Right atrium auricular region (tissue), 2 donors: ENCODE measurements at regions not wholly inside any gene's neighbourhood (a gene's known extent, or its start where the extent isn't known, plus 50 kb on each side); places are given as distances from the start of the nearest gene placed in this dataset.

Source experiments
- DNase-seq: peaks from one replicate; pipeline ENCODE4 v3.0.0-alpha.2; 2019; ENCODE audit warnings: low spot score
- H3K27ac ChIP-seq, 2 donors: fragments of 200-600 bp; sonication (generic); 1 replicate in 1 of 2; 2 replicates in 1 of 2; pipeline ENCODE4 v1.5.1; 2016 to 2019
- H3K27me3 ChIP-seq, 2 donors: fragments of 200-600 bp; sonication (generic); one replicate each; pipeline versions ENCODE4 v1.5.1 to v1.6.0; 2017 to 2019
- H3K36me3 ChIP-seq: fragments of 200-600 bp; sonication (generic); one replicate; pipeline ENCODE4 v1.5.1; 2016
- H3K4me1 ChIP-seq, 2 donors: fragments of 200-600 bp; sonication (generic); one replicate each; pipeline versions ENCODE4 v1.5.1 to v1.6.0; 2017 to 2019
- H3K4me3 ChIP-seq, 2 donors: fragments of 200-600 bp; sonication (generic); 1 replicate in 1 of 2; 2 replicates in 1 of 2; pipeline ENCODE4 v1.5.1; 2017 to 2019; ENCODE audit warnings: mild to moderate bottlenecking in 1 of 2, moderate library complexity in 1 of 2
- H3K9me3 ChIP-seq, 2 donors: fragments of 200-600 bp; sonication (generic); one replicate each; pipeline ENCODE4 v1.5.1; 2019
- CTCF ChIP-seq, 2 donors: fragments of 200-600 bp; sonication (generic); IDR thresholded peaks; one replicate each; pipeline ENCODE4 v1.5.1; 2019; ENCODE audit warnings: antibody characterized with exemption in 2 of 2

GRCh38 chr15:39393575-39394335, 187.1 kb upstream of the THBS1 start:
- H3K27me3 ChIP-seq: no peaks in the 10 kb centered on the region
- no peaks in the 10 kb centered on the region for H3K4me1 ChIP-seq
- H3K27ac ChIP-seq: no peak overlapping the region
- H3K9me3 ChIP-seq: no peaks in the 10 kb centered on the region
- DNase-seq: no peak
- H3K4me3 ChIP-seq: no peak overlapping the region
- no peak for TF ChIP-seq CTCF (IDR thresholded peaks at IDR 0.05)
- no peaks in the 10 kb centered on the region for H3K36me3 ChIP-seq

- H3K27me3 ChIP-seq: no peaks in the 10 kb centered on the region
- H3K27ac ChIP-seq: no peak overlapping the region
- no peaks in the 10 kb centered on the region for H3K9me3 ChIP-seq
- no peak for DNase-seq
- H3K36me3 ChIP-seq: no peaks in the 10 kb centered on the region
- H3K4me3 ChIP-seq: no peak overlapping the region
- no peaks in the 10 kb centered on the region for H3K4me1 ChIP-seq
- no peak for TF ChIP-seq CTCF (IDR thresholded peaks at IDR 0.05)
Observed at GRCh38 chr15:39394496-39394895, 186.4 kb upstream of the THBS1 start.

- no peak overlapping the region for H3K27ac ChIP-seq
- no peak for DNase-seq
- H3K4me1 ChIP-seq: no peaks in the 10 kb centered on the region
- TF ChIP-seq CTCF (IDR thresholded peaks at IDR 0.05): no peak
- H3K27me3 ChIP-seq: no peaks in the 10 kb centered on the region
- no peaks in the 10 kb centered on the region for H3K36me3 ChIP-seq
- no peaks in the 10 kb centered on the region for H3K9me3 ChIP-seq
- no peak overlapping the region for H3K4me3 ChIP-seq
Observed at GRCh38 chr15:39396979-39397615, 183.8 kb upstream of the THBS1 start.

- Histone ChIP-seq H3K4me1 (no peaks in the 10 kb centered on the region), H3K9me3 (no peaks in the 10 kb centered on the region), H3K27ac (no peak overlapping the region), H3K27me3 (no peaks in the 10 kb centered on the region), H3K4me3 (no peak overlapping the region), H3K36me3 (no peaks in the 10 kb centered on the region)
- TF ChIP-seq CTCF (IDR thresholded peaks at IDR 0.05): no peak
- no peak for DNase-seq
Observed at GRCh38 chr15:39397883-39398282, 183.0 kb upstream of the THBS1 start.

- no peak for TF ChIP-seq CTCF (IDR thresholded peaks at IDR 0.05)
- Histone ChIP-seq H3K4me3 (no peak overlapping the region), H3K27me3 (no peaks in the 10 kb centered on the region), H3K9me3 (no peaks in the 10 kb centered on the region), H3K27ac (no peak overlapping the region), H3K4me1 (peaks cover 0 to 11% of the 10 kb centered on the region in 2 donors), H3K36me3 (no peaks in the 10 kb centered on the region)
- DNase-seq: no peak
Observed at GRCh38 chr15:39399600-39399999, 181.3 kb upstream of the THBS1 start.
